ENCODE measurements at regions not wholly inside any gene's neighbourhood (a gene's known extent, or its start where the extent isn't known, plus 50 kb on each side); places are given as distances from the start of the nearest gene placed in this dataset.

- H3K9me3 ChIP-seq: no peaks in the 10 kb centered on the region
- no peaks in the 10 kb centered on the region for H3K27me3 ChIP-seq
- H3K4me1 ChIP-seq (ENCODE audit: control insufficient read depth in 1 of 2, insufficient read depth in 1 of 2, low read depth in 1 of 2, low read length in 1 of 2): no peaks in the 10 kb centered on the region
- TF ChIP-seq CTCF (IDR thresholded peaks at IDR 0.05): no peak
- H3K4me3 ChIP-seq (ENCODE audit: low read depth in 1 of 2, low read length in 1 of 2): no peak overlapping the region
- H3K36me3 ChIP-seq: no peaks in the 10 kb centered on the region
- no peak overlapping the region for H3K27ac ChIP-seq
These were observed 306.5 kb upstream of the RSPO3 start for GRCh38 chr6:126812010-126812409.

- H3K9me3 ChIP-seq: no peaks in the 10 kb centered on the region
- no peak overlapping the region for H3K27ac ChIP-seq
- no peak overlapping the region for H3K4me3 ChIP-seq (ENCODE audit: low read depth in 1 of 2, low read length in 1 of 2)
- no peaks in the 10 kb centered on the region for H3K27me3 ChIP-seq
- H3K4me1 ChIP-seq (ENCODE audit: control insufficient read depth in 1 of 2, insufficient read depth in 1 of 2, low read depth in 1 of 2, low read length in 1 of 2): no peaks in the 10 kb centered on the region
- no peaks in the 10 kb centered on the region for H3K36me3 ChIP-seq
- TF ChIP-seq CTCF (IDR thresholded peaks at IDR 0.05): no peak
These were observed 305.8 kb upstream of the RSPO3 start for GRCh38 chr6:126812651-126813050.

- Histone ChIP-seq H3K4me1 (ENCODE audit: control insufficient read depth in 1 of 2, insufficient read depth in 1 of 2, low read depth in 1 of 2, low read length in 1 of 2) (no peaks in the 10 kb centered on the region), H3K27ac (no peak overlapping the region), H3K4me3 (ENCODE audit: low read depth in 1 of 2, low read length in 1 of 2) (no peak overlapping the region), H3K27me3 (no peaks in the 10 kb centered on the region), H3K9me3 (no peaks in the 10 kb centered on the region), H3K36me3 (no peaks in the 10 kb centered on the region)
- no peak for TF ChIP-seq CTCF (IDR thresholded peaks at IDR 0.05)
These were observed 297.8 kb upstream of the RSPO3 start for GRCh38 chr6:126820634-126821033.

- H3K27me3 ChIP-seq: no peaks in the 10 kb centered on the region
- H3K36me3 ChIP-seq: no peaks in the 10 kb centered on the region
- no peak overlapping the region for H3K4me3 ChIP-seq (ENCODE audit: low read depth in 1 of 2, low read length in 1 of 2)
- no peak for TF ChIP-seq CTCF (IDR thresholded peaks at IDR 0.05)
- no peaks in the 10 kb centered on the region for H3K9me3 ChIP-seq
- no peaks in the 10 kb centered on the region for H3K4me1 ChIP-seq (ENCODE audit: control insufficient read depth in 1 of 2, insufficient read depth in 1 of 2, low read depth in 1 of 2, low read length in 1 of 2)
- H3K27ac ChIP-seq: no peak overlapping the region
These were observed 296.8 kb upstream of the RSPO3 start for GRCh38 chr6:126821706-126822105.

- H3K27me3 ChIP-seq: no peaks in the 10 kb centered on the region
- TF ChIP-seq CTCF (IDR thresholded peaks at IDR 0.05): no peak
- H3K36me3 ChIP-seq: no peaks in the 10 kb centered on the region
- no peak overlapping the region for H3K4me3 ChIP-seq (ENCODE audit: low read depth in 1 of 2, low read length in 1 of 2)
- no peaks in the 10 kb centered on the region for H3K9me3 ChIP-seq
- H3K27ac ChIP-seq: no peak overlapping the region
- H3K4me1 ChIP-seq (ENCODE audit: control insufficient read depth in 1 of 2, insufficient read depth in 1 of 2, low read depth in 1 of 2, low read length in 1 of 2): no peaks in the 10 kb centered on the region
These were observed 294.2 kb upstream of the RSPO3 start for GRCh38 chr6:126824226-126824625.

- no peaks in the 10 kb centered on the region for H3K36me3 ChIP-seq
- no peaks in the 10 kb centered on the region for H3K9me3 ChIP-seq
- H3K27ac ChIP-seq: no peak overlapping the region
- H3K4me1 ChIP-seq (ENCODE audit: control insufficient read depth in 1 of 2, insufficient read depth in 1 of 2, low read depth in 1 of 2, low read length in 1 of 2): no peaks in the 10 kb centered on the region
- no peak overlapping the region for H3K4me3 ChIP-seq (ENCODE audit: low read depth in 1 of 2, low read length in 1 of 2)
- TF ChIP-seq CTCF (IDR thresholded peaks at IDR 0.05): no peak
- H3K27me3 ChIP-seq: no peaks in the 10 kb centered on the region
These were observed 293.7 kb upstream of the RSPO3 start for GRCh38 chr6:126824815-126825214.

Data from neutrophil (primary cell).